ENCODE measurements at regions not wholly inside any gene's neighbourhood (a gene's known extent, or its start where the extent isn't known, plus 50 kb on each side); places are given as distances from the start of the nearest gene placed in this dataset.

DNA sequence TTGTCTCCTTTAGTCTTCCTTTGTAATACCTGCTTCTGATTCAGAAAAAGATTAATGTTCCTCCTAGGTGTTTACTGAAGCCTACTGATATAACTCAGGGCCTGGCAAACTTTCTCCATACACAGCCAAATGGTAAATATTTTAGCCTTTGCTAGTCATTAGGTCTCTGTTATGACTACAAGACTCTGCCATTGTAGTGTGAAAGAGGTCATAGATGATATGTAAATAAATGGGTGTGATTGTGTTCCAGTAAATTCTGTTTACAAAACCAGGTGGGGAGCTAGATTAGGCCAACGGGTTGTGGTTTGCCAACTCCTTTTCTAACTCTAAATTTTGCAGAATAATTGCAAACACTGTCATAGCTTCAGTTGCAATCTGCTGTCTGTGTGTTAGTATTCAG lies 568.1 kb upstream of the GNPDA2 start:
- Histone ChIP-seq H3K36me3 (ENCODE audit: control insufficient read depth in 1 of 2, insufficient read depth in 2 of 2, low read length in 2 of 2) (no peaks in the 10 kb centered on the region), H2AFZ (ENCODE audit: insufficient read depth, low read length, poor library complexity) (no peak overlapping the region), H4K8ac (ENCODE audit: low read depth, low read length) (no peak overlapping the region), H3K23ac (ENCODE audit: low read length) (no peak overlapping the region), H3K4me2 (ENCODE audit: low read length) (no peak overlapping the region), H3K14ac (ENCODE audit: low read length) (no peak overlapping the region), H3K9ac (ENCODE audit: low read length) (no peak overlapping the region), H3K79me1 (ENCODE audit: low read length) (no peaks in the 10 kb centered on the region), H3K9me3 (ENCODE audit: insufficient read depth, low read depth, low read length) (peaks cover 2% of the 10 kb centered on the region), H2BK120ac (ENCODE audit: insufficient read depth, low read length, poor library complexity) (no peak overlapping the region), H3K18ac (ENCODE audit: low read length) (no peak overlapping the region), H3K4me1 (ENCODE audit: control insufficient read depth in 1 of 2, insufficient read depth in 2 of 2, low read length in 2 of 2) (no peaks in the 10 kb centered on the region), H2AK5ac (ENCODE audit: low read length) (no peak overlapping the region), H2BK12ac (ENCODE audit: low read length) (no peak overlapping the region), H3K27me3 (ENCODE audit: insufficient read depth, low read length) (no peaks in the 10 kb centered on the region), H4K12ac (ENCODE audit: low read depth, low read length) (no peak overlapping the region), H4K91ac (ENCODE audit: low read depth, low read length) (no peak overlapping the region), H3K4ac (ENCODE audit: low read depth, low read length) (no peak overlapping the region), H3K27ac (ENCODE audit: low read depth, low read length) (no peak overlapping the region), H3K79me2 (ENCODE audit: control insufficient read depth, insufficient read depth, low read length, poor library complexity) (no peaks in the 10 kb centered on the region), H2BK5ac (ENCODE audit: low read depth, low read length, poor library complexity) (no peak overlapping the region), H3K4me3 (ENCODE audit: low read depth, low read length) (no peak overlapping the region)
- DNase-seq: no peak
- no CpG with 5 or more reads among the region's 1 CpG for WGBS (ENCODE audit: extremely low coverage, insufficient coverage, insufficient read length)

DNA sequence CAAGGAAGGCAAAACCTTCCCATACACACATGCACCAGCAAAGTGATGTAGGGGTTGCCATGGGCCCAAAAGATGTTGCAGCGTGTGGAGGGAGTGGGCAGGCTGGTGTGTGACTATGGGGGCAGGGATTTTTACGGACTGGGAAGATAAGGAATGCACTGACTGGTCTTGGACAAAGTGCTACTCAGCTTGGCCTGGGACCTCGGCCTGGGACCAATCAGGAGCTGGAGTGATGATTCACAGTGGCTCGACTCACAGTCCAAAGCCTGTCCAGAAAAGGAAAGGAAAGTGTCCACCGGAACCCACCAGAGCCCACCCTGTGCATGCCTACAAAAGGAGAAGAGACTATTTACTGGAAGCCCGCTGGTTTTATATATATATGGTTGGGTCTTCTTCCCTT lies 567.0 kb upstream of the GNPDA2 start:
- Histone ChIP-seq H3K9me3 (ENCODE audit: insufficient read depth, low read depth, low read length) (peaks cover 2% of the 10 kb centered on the region), H2BK120ac (ENCODE audit: insufficient read depth, low read length, poor library complexity) (no peak overlapping the region), H4K8ac (ENCODE audit: low read depth, low read length) (no peak overlapping the region), H3K4ac (ENCODE audit: low read depth, low read length) (no peak overlapping the region), H3K14ac (ENCODE audit: low read length) (no peak overlapping the region), H2BK5ac (ENCODE audit: low read depth, low read length, poor library complexity) (no peak overlapping the region), H3K9ac (ENCODE audit: low read length) (no peak overlapping the region), H3K23ac (ENCODE audit: low read length) (no peak overlapping the region), H3K4me3 (ENCODE audit: low read depth, low read length) (no peak overlapping the region), H3K18ac (ENCODE audit: low read length) (no peak overlapping the region), H3K27ac (ENCODE audit: low read depth, low read length) (no peak overlapping the region), H2AK5ac (ENCODE audit: low read length) (no peak overlapping the region), H3K79me2 (ENCODE audit: control insufficient read depth, insufficient read depth, low read length, poor library complexity) (no peaks in the 10 kb centered on the region), H3K4me2 (ENCODE audit: low read length) (no peak overlapping the region), H3K4me1 (ENCODE audit: control insufficient read depth in 1 of 2, insufficient read depth in 2 of 2, low read length in 2 of 2) (no peaks in the 10 kb centered on the region), H3K79me1 (ENCODE audit: low read length) (no peaks in the 10 kb centered on the region), H3K36me3 (ENCODE audit: control insufficient read depth in 1 of 2, insufficient read depth in 2 of 2, low read length in 2 of 2) (no peaks in the 10 kb centered on the region), H4K12ac (ENCODE audit: low read depth, low read length) (no peak overlapping the region), H2BK12ac (ENCODE audit: low read length) (no peak overlapping the region), H3K27me3 (ENCODE audit: insufficient read depth, low read length) (no peaks in the 10 kb centered on the region), H4K91ac (ENCODE audit: low read depth, low read length) (no peak overlapping the region), H2AFZ (ENCODE audit: insufficient read depth, low read length, poor library complexity) (no peak overlapping the region)
- no CpG with 5 or more reads among the region's 6 CpGs for WGBS (ENCODE audit: extremely low coverage, insufficient coverage, insufficient read length)
- DNase-seq: no peak

DNA sequence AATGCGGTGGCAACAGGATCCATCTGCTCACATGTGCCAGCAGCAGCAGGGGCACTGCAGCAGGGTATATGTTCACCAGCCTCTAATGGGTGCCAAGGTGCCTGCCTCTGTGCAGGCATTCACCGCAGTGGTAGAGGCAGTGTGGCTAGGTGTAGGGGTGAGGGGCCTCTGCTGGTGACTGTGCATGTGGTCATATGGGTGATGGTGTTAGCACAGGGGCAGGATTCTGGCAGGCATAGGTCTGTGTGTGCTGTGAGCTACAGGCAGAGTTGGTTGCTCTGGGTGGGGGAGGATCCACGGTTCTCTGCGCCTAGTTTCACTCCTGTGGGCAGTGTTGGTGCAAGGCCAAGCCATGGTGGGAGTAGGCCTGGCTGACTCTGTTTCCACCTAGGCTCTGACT lies 566.5 kb upstream of the GNPDA2 start:
- Histone ChIP-seq H2BK120ac (ENCODE audit: insufficient read depth, low read length, poor library complexity) (no peak overlapping the region), H3K36me3 (ENCODE audit: control insufficient read depth in 1 of 2, insufficient read depth in 2 of 2, low read length in 2 of 2) (no peaks in the 10 kb centered on the region), H4K12ac (ENCODE audit: low read depth, low read length) (no peak overlapping the region), H3K27me3 (ENCODE audit: insufficient read depth, low read length) (no peaks in the 10 kb centered on the region), H3K9me3 (ENCODE audit: insufficient read depth, low read depth, low read length) (peaks cover 2% of the 10 kb centered on the region), H3K4me1 (ENCODE audit: control insufficient read depth in 1 of 2, insufficient read depth in 2 of 2, low read length in 2 of 2) (no peaks in the 10 kb centered on the region), H3K14ac (ENCODE audit: low read length) (no peak overlapping the region), H4K8ac (ENCODE audit: low read depth, low read length) (no peak overlapping the region), H2AK5ac (ENCODE audit: low read length) (no peak overlapping the region), H3K4me2 (ENCODE audit: low read length) (no peak overlapping the region), H3K9ac (ENCODE audit: low read length) (no peak overlapping the region), H3K23ac (ENCODE audit: low read length) (no peak overlapping the region), H3K79me2 (ENCODE audit: control insufficient read depth, insufficient read depth, low read length, poor library complexity) (no peaks in the 10 kb centered on the region), H3K27ac (ENCODE audit: low read depth, low read length) (no peak overlapping the region), H3K4me3 (ENCODE audit: low read depth, low read length) (no peak overlapping the region), H4K91ac (ENCODE audit: low read depth, low read length) (no peak overlapping the region), H2BK12ac (ENCODE audit: low read length) (no peak overlapping the region), H3K18ac (ENCODE audit: low read length) (no peak overlapping the region), H3K4ac (ENCODE audit: low read depth, low read length) (no peak overlapping the region), H2BK5ac (ENCODE audit: low read depth, low read length, poor library complexity) (no peak overlapping the region), H2AFZ (ENCODE audit: insufficient read depth, low read length, poor library complexity) (no peak overlapping the region), H3K79me1 (ENCODE audit: low read length) (no peaks in the 10 kb centered on the region)
- DNase-seq: no peak
- WGBS (ENCODE audit: extremely low coverage, insufficient coverage, insufficient read length): no CpG with 5 or more reads among the region's 4 CpGs

DNA sequence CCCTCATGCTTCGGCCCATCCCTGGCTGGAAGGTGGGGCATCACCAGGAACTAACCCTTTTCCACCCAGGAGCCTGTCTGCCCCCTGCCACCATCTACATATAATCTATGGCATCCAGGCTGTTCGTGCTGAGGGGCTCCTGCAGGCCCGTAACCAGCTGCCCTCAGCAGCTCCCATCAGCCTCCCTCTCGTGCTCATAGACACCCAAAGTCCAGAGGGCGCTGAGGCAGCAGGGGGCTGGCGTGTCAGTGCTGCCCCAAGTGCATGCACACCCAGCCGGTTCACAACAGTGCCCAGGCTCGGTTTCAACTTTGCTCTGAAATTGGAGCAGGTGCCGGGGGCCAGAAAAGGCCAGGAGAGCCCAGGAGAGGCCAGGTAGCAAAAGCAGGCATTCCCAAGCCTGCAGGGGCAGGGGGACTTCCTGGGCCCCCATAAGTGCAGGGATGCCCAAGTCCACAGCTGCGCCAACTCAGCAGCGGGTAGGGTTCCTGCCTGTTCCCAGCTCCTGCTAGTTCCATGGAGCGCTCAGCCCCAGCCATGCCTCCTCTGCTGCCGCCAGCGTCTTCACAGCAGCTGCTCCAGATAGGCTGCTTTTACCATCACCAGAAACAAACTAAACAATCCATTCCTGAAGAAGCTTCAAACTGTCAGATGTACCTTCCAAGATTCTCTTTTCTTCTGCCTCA lies 558.2 kb upstream of the GNPDA2 start:
- no peaks in the 10 kb centered on the region for H3K36me3 ChIP-seq (ENCODE audit: control insufficient read depth in 1 of 2, insufficient read depth in 2 of 2, low read length in 2 of 2)
- WGBS (ENCODE audit: extremely low coverage, insufficient coverage, insufficient read length): no CpG with 5 or more reads among the region's 14 CpGs
- H3K14ac ChIP-seq (ENCODE audit: low read length): no peak overlapping the region
- no peak overlapping the region for H3K9ac ChIP-seq (ENCODE audit: low read length)
- H3K4ac ChIP-seq (ENCODE audit: low read depth, low read length): no peak overlapping the region
- no peaks in the 10 kb centered on the region for H3K4me1 ChIP-seq (ENCODE audit: control insufficient read depth in 1 of 2, insufficient read depth in 2 of 2, low read length in 2 of 2)
- no peak for DNase-seq
- H2AFZ ChIP-seq (ENCODE audit: insufficient read depth, low read length, poor library complexity): no peak overlapping the region
- no peak overlapping the region for H2BK5ac ChIP-seq (ENCODE audit: low read depth, low read length, poor library complexity)
- H3K23ac ChIP-seq (ENCODE audit: low read length): no peak overlapping the region
- no peaks in the 10 kb centered on the region for H3K79me1 ChIP-seq (ENCODE audit: low read length)
- no peak overlapping the region for H4K12ac ChIP-seq (ENCODE audit: low read depth, low read length)
- no peak overlapping the region for H4K8ac ChIP-seq (ENCODE audit: low read depth, low read length)
- no peak overlapping the region for H2BK12ac ChIP-seq (ENCODE audit: low read length)
- no peaks in the 10 kb centered on the region for H3K79me2 ChIP-seq (ENCODE audit: control insufficient read depth, insufficient read depth, low read length, poor library complexity)
- H2BK120ac ChIP-seq (ENCODE audit: insufficient read depth, low read length, poor library complexity): no peak overlapping the region
- no peak overlapping the region for H4K91ac ChIP-seq (ENCODE audit: low read depth, low read length)
- no peak overlapping the region for H3K4me2 ChIP-seq (ENCODE audit: low read length)
- H3K18ac ChIP-seq (ENCODE audit: low read length): no peak overlapping the region
- H3K4me3 ChIP-seq (ENCODE audit: low read depth, low read length): no peak overlapping the region
- peaks cover 2% of the 10 kb centered on the region for H3K9me3 ChIP-seq (ENCODE audit: insufficient read depth, low read depth, low read length)
- no peaks in the 10 kb centered on the region for H3K27me3 ChIP-seq (ENCODE audit: insufficient read depth, low read length)
- H2AK5ac ChIP-seq (ENCODE audit: low read length): no peak overlapping the region
- H3K27ac ChIP-seq (ENCODE audit: low read depth, low read length): no peak overlapping the region

Measured in trophoblast cell (in vitro differentiated cells and primary cell).